GM12865 (cell line): ENCODE measurements at regions not wholly inside any gene's neighbourhood (a gene's known extent, or its start where the extent isn't known, plus 50 kb on each side); places are given as distances from the start of the nearest gene placed in this dataset.
A peak's percentile ranks its signal among the peaks of the same experiment; 100 is the strongest.

ENCODE experiments used
- DNase-seq: peaks from one replicate; pipeline ENCODE4 v3.0.0; 2010; ENCODE audit warnings: low read depth
- H3K4me3 ChIP-seq: 2 replicates; pipeline ENCODE4 v1.5.1; 2011; ENCODE audit warnings: mild to moderate bottlenecking, low read depth, low read length, control low read depth
- CTCF ChIP-seq: IDR thresholded peaks from 2 replicates; pipeline ENCODE4 v1.5.1; 2011; ENCODE audit warnings: low read length, control low read depth, low read depth, inconsistent platforms; ENCODE audit not compliant: insufficient read depth; ENCODE audit errors: missing control alignments

GRCh38 chr6:137954253-137954652 lies 87.2 kb downstream of the TNFAIP3 start:
- no peak for DNase-seq
- no peak overlapping the region for H3K4me3 ChIP-seq
- TF ChIP-seq CTCF, result no peak

GRCh38 chr6:137956098-137956488 lies 89.0 kb downstream of the TNFAIP3 start:
- no peak for DNase-seq
- no peak for TF ChIP-seq CTCF
- no peak overlapping the region for H3K4me3 ChIP-seq

GRCh38 chr6:137957471-137957870 lies 90.4 kb downstream of the TNFAIP3 start:
- TF ChIP-seq CTCF, result no peak
- no peak for DNase-seq

GRCh38 chr6:137958811-137959565 lies 91.9 kb downstream of the TNFAIP3 start:
- no peak for DNase-seq
- TF ChIP-seq CTCF, result no peak
- H3K4me3 ChIP-seq, result no peak overlapping the region

More at GRCh38 chr6:137957471-137957870, 90.4 kb downstream of the TNFAIP3 start:
- no peak overlapping the region for H3K4me3 ChIP-seq

GRCh38 chr6:137962725-137963124 lies 95.7 kb downstream of the TNFAIP3 start:
- no peak for TF ChIP-seq CTCF
- no peak overlapping the region for H3K4me3 ChIP-seq
- no peak for DNase-seq

- TF ChIP-seq CTCF, result no peak
- no peak overlapping the region for H3K4me3 ChIP-seq
- DNase-seq, result peak; percentile 49
These were observed 97.8 kb downstream of the TNFAIP3 start for GRCh38 chr6:137964876-137965275.
